Stimulated activated naive CD4-positive, alpha-beta T cell treated with Interleukin-2 at 50 U/mL for 16 hours (primary cell): ENCODE measurements at regions not wholly inside any gene's neighbourhood (a gene's known extent, or its start where the extent isn't known, plus 50 kb on each side); places are given as distances from the start of the nearest gene placed in this dataset.

Experiments used
- DNase-seq: peaks from one replicate; lab custom pipeline; 2025; lab: John Stamatoyannopoulos, UW

GRCh38 chr2:180739070-180739469, 241.3 kb upstream of the UBE2E3 start:
- no peak for DNase-seq

GRCh38 chr2:180735799-180736198, 244.6 kb upstream of the UBE2E3 start:
- no peak for DNase-seq

- DNase-seq = no peak
These were observed 246.0 kb upstream of the UBE2E3 start for GRCh38 chr2:180734382-180734781.

GRCh38 chr2:180733330-180733729, 247.1 kb upstream of the UBE2E3 start:
- DNase-seq = no peak

- no peak for DNase-seq
These were observed 248.1 kb upstream of the UBE2E3 start for GRCh38 chr2:180732337-180732736.

GRCh38 chr2:180730976-180731375, 249.4 kb upstream of the UBE2E3 start:
- DNase-seq = no peak

GRCh38 chr2:180728928-180729559, 251.4 kb upstream of the UBE2E3 start:
- DNase-seq = no peak

- DNase-seq = no peak
These were observed 256.7 kb upstream of the UBE2E3 start for GRCh38 chr2:180723712-180724111.

- no peak for DNase-seq
These were observed 257.7 kb upstream of the UBE2E3 start for GRCh38 chr2:180722551-180723239.

- DNase-seq = no peak
These were observed 259.6 kb upstream of the UBE2E3 start for GRCh38 chr2:180720829-180721228.

GRCh38 chr2:180717588-180717987, 262.8 kb upstream of the UBE2E3 start:
- no peak for DNase-seq

- no peak for DNase-seq
These were observed 263.9 kb upstream of the UBE2E3 start for GRCh38 chr2:180716186-180717180.

GRCh38 chr2:180715044-180715443, 265.4 kb upstream of the UBE2E3 start:
- no peak for DNase-seq

GRCh38 chr2:180709392-180710145, 270.8 kb upstream of the UBE2E3 start:
- DNase-seq = no peak

GRCh38 chr2:180707884-180708205, 272.6 kb upstream of the UBE2E3 start:
- no peak for DNase-seq

GRCh38 chr2:180707175-180707883, 273.1 kb upstream of the UBE2E3 start:
- DNase-seq = no peak

- no peak for DNase-seq
These were observed 273.7 kb upstream of the UBE2E3 start for GRCh38 chr2:180706694-180707093.

- DNase-seq = no peak
These were observed 274.9 kb upstream of the UBE2E3 start for GRCh38 chr2:180705551-180705950.

GRCh38 chr2:180705122-180705521, 275.3 kb upstream of the UBE2E3 start:
- no peak for DNase-seq

- DNase-seq = no peak
These were observed 280.6 kb upstream of the UBE2E3 start for GRCh38 chr2:180699657-180700361.

GRCh38 chr2:180698668-180699067, 281.7 kb upstream of the UBE2E3 start:
- DNase-seq = no peak
